ENCODE measurements at regions not wholly inside any gene's neighbourhood (a gene's known extent, or its start where the extent isn't known, plus 50 kb on each side); places are given as distances from the start of the nearest gene placed in this dataset.

DNA sequence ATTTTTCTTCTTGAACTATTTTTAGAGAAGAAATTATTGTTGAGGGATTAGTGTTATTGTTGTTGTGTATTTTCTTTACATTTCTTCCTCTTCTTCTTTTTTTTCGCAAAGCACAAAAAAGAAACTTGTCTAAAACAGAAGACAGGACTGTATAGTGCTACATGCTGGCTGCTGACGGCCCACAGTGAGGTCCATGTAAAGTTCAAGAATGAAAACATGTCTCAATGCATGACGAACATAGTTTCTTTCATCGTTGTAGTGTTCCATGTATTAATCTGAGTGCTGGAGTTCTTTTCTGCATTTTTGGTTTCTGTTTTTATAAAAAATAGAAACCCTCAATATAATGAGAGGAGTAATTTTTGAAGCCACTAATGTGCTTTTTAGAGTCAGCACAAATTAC, 462.9 kb upstream of the MARCKS start:
- TF ChIP-seq, protein P1, sequence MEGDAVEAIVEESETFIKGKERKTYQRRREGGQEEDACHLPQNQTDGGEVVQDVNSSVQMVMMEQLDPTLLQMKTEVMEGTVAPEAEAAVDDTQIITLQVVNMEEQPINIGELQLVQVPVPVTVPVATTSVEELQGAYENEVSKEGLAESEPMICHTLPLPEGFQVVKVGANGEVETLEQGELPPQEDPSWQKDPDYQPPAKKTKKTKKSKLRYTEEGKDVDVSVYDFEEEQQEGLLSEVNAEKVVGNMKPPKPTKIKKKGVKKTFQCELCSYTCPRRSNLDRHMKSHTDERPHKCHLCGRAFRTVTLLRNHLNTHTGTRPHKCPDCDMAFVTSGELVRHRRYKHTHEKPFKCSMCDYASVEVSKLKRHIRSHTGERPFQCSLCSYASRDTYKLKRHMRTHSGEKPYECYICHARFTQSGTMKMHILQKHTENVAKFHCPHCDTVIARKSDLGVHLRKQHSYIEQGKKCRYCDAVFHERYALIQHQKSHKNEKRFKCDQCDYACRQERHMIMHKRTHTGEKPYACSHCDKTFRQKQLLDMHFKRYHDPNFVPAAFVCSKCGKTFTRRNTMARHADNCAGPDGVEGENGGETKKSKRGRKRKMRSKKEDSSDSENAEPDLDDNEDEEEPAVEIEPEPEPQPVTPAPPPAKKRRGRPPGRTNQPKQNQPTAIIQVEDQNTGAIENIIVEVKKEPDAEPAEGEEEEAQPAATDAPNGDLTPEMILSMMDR (IDR thresholded peaks at IDR 0.05): no peak
- no peak for TF ChIP-seq POLR2A (IDR thresholded peaks at IDR 0.05; ENCODE audit: low read depth)
